ENCODE measurements at regions not wholly inside any gene's neighbourhood (a gene's known extent, or its start where the extent isn't known, plus 50 kb on each side); places are given as distances from the start of the nearest gene placed in this dataset.

DNA sequence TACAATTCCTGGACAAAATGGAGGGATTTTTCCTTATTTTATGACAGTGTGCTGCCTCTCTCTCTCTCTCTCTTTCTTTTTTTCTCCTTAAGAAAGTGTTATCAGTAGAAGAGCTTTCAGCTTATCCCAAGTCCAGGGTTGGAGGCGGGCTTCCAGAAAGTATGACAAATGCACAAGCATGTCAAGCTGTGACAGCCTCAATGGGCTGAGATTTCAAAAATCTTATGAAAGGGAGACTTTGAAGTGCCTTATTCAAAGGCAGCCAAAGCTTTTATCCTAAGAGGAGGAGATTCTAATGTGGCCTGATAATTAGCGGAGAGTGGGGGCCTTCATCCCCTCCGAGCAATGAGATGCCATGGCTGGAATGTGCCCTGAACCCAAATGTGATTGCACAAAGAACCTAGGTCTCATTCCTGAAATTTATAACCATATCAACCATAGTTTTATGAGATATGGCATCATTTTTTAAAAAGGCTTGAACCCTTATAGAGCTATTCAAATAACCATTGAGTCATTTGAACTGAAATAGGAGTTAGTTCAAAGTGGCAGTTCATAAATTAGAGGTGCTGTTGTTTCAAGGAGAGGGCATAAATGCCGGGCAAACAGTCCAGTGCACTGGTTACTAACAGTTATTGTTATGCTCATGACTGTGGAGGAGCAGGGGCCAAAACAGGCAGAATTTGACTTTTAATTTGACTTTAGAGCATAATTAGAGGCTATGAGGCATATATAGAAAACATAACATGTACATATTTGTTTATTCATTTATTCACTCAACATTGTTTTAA lies 261.6 kb upstream of the THRB start:
- TF ChIP-seq CTCF (conservative IDR thresholded peaks at IDR 0.05; ENCODE audit: low read length): no peak
- no peak for TF ChIP-seq EZH2phosphoT487 (IDR thresholded peaks at IDR 0.05; ENCODE audit: borderline replicate concordance, low read depth, low read length)

Data from OCI-LY7 (cell line).